ENCODE measurements at regions not wholly inside any gene's neighbourhood (a gene's known extent, or its start where the extent isn't known, plus 50 kb on each side); places are given as distances from the start of the nearest gene placed in this dataset.
"Not testable (repeated sequence)": the region's sequence is repeated elsewhere in the genome, so short reads cannot be mapped to it uniquely, and the experiment has no call there.

GRCh38 chr5:96307047-96307446, 126.0 kb downstream of the PCSK1 start:
- TF ChIP-seq POLR2AphosphoS5 (IDR thresholded peaks at IDR 0.05; ENCODE audit: low read depth, low read length); REST (IDR thresholded peaks at IDR 0.05; ENCODE audit: low read depth, low read length); FOSL2 (IDR thresholded peaks at IDR 0.05; ENCODE audit: borderline replicate concordance, low read depth); MXI1 (IDR thresholded peaks at IDR 0.05; ENCODE audit: low read depth, low read length); RFX5 (IDR thresholded peaks at IDR 0.05; ENCODE audit: low read length); RAD21 (IDR thresholded peaks at IDR 0.05; ENCODE audit: low read length); YY1 (IDR thresholded peaks at IDR 0.05; ENCODE audit: low read depth); RCOR1 (IDR thresholded peaks at IDR 0.05; ENCODE audit: low read length); TAF1 (IDR thresholded peaks at IDR 0.05; ENCODE audit: borderline replicate concordance, low read depth, low read length); FOXM1 (IDR thresholded peaks at IDR 0.05; ENCODE audit: low read depth): not testable (repeated sequence)
- TF ChIP-seq, protein P1, sequence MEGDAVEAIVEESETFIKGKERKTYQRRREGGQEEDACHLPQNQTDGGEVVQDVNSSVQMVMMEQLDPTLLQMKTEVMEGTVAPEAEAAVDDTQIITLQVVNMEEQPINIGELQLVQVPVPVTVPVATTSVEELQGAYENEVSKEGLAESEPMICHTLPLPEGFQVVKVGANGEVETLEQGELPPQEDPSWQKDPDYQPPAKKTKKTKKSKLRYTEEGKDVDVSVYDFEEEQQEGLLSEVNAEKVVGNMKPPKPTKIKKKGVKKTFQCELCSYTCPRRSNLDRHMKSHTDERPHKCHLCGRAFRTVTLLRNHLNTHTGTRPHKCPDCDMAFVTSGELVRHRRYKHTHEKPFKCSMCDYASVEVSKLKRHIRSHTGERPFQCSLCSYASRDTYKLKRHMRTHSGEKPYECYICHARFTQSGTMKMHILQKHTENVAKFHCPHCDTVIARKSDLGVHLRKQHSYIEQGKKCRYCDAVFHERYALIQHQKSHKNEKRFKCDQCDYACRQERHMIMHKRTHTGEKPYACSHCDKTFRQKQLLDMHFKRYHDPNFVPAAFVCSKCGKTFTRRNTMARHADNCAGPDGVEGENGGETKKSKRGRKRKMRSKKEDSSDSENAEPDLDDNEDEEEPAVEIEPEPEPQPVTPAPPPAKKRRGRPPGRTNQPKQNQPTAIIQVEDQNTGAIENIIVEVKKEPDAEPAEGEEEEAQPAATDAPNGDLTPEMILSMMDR (IDR thresholded peaks at IDR 0.05) = not testable (repeated sequence)
- TF ChIP-seq, protein P2, sequence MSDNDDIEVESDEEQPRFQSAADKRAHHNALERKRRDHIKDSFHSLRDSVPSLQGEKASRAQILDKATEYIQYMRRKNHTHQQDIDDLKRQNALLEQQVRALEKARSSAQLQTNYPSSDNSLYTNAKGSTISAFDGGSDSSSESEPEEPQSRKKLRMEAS (IDR thresholded peaks at IDR 0.05; ENCODE audit: low read depth) = not testable (repeated sequence)
- TF ChIP-seq, protein P3, sequence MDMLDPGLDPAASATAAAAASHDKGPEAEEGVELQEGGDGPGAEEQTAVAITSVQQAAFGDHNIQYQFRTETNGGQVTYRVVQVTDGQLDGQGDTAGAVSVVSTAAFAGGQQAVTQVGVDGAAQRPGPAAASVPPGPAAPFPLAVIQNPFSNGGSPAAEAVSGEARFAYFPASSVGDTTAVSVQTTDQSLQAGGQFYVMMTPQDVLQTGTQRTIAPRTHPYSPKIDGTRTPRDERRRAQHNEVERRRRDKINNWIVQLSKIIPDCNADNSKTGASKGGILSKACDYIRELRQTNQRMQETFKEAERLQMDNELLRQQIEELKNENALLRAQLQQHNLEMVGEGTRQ (IDR thresholded peaks at IDR 0.05; ENCODE audit: borderline replicate concordance, low read depth, low read length) = not testable (repeated sequence)

Data from SK-N-SH (cell line).